ENCODE measurements at regions not wholly inside any gene's neighbourhood (a gene's known extent, or its start where the extent isn't known, plus 50 kb on each side); places are given as distances from the start of the nearest gene placed in this dataset.

- H3K36me3 ChIP-seq (ENCODE audit: control insufficient read depth in 2 of 2, extremely low read depth in 1 of 2, insufficient read depth in 2 of 2, low read length in 2 of 2), result no peaks in the 10 kb centered on the region
- no peak overlapping the region for H3K27ac ChIP-seq (ENCODE audit: control insufficient read depth, insufficient read depth, low read length)
- H3K27me3 ChIP-seq (ENCODE audit: control insufficient read depth, extremely low read depth, insufficient read depth, low read length), result no peaks in the 10 kb centered on the region
- no peaks in the 10 kb centered on the region for H4K20me1 ChIP-seq (ENCODE audit: control insufficient read depth, extremely low read depth, insufficient read depth, low read length)
- H3K4me1 ChIP-seq (ENCODE audit: control insufficient read depth, extremely low read depth, insufficient read depth, low read length), result no peaks in the 10 kb centered on the region
- FAIRE-seq, result no peak
- no peak overlapping the region for H3K9ac ChIP-seq (ENCODE audit: control insufficient read depth, extremely low read depth, insufficient read depth, low read length)
- H3K9me3 ChIP-seq (ENCODE audit: control insufficient read depth, low read depth, low read length), result peaks cover 3% of the 10 kb centered on the region
- no peak for DNase-seq (ENCODE audit: low read depth, low spot score)
- dilution Hi-C loops (cut with MboI; ENCODE audit: extremely low pct_ligation_motif_present, low sequenced_read_pairs), result no loop called here
- no peaks in the 10 kb centered on the region for H3K9me1 ChIP-seq (ENCODE audit: control insufficient read depth, extremely low read depth, insufficient read depth, low read length)
- TF ChIP-seq EZH2 (IDR thresholded peaks at IDR 0.05; ENCODE audit: low read length), result no peak
- no peak for TF ChIP-seq CTCF (optimal IDR thresholded peaks at IDR 0.05 in 1 of 3, IDR thresholded peaks at IDR 0.05 in 1 of 3, conservative IDR thresholded peaks at IDR 0.05 in 1 of 3; ENCODE audit: extremely low read depth in 1 of 3, insufficient read depth in 2 of 3, low read length in 3 of 3)
- no peak overlapping the region for H3K4me2 ChIP-seq (ENCODE audit: control insufficient read depth, extremely low read depth, insufficient read depth, low read depth, low read length)
- no peak overlapping the region for H2AFZ ChIP-seq (ENCODE audit: control insufficient read depth, low read length)
- H3K79me2 ChIP-seq (ENCODE audit: control insufficient read depth, insufficient read depth, low read length), result no peaks in the 10 kb centered on the region
- no peak overlapping the region for H3K4me3 ChIP-seq (ENCODE audit: control insufficient read depth in 2 of 3, extremely low read depth in 1 of 3, insufficient read depth in 2 of 3, low read depth in 1 of 3, low read length in 3 of 3)
Measured at GRCh38 chr7:10082896-10083295, 890.8 kb upstream of the PHF14 start.

- Histone ChIP-seq H3K27me3 (ENCODE audit: control insufficient read depth, extremely low read depth, insufficient read depth, low read length) (no peaks in the 10 kb centered on the region), H3K36me3 (ENCODE audit: control insufficient read depth in 2 of 2, extremely low read depth in 1 of 2, insufficient read depth in 2 of 2, low read length in 2 of 2) (no peaks in the 10 kb centered on the region), H3K4me2 (ENCODE audit: control insufficient read depth, extremely low read depth, insufficient read depth, low read depth, low read length) (no peak overlapping the region), H3K4me3 (ENCODE audit: control insufficient read depth in 2 of 3, extremely low read depth in 1 of 3, insufficient read depth in 2 of 3, low read depth in 1 of 3, low read length in 3 of 3) (no peak overlapping the region), H4K20me1 (ENCODE audit: control insufficient read depth, extremely low read depth, insufficient read depth, low read length) (no peaks in the 10 kb centered on the region), H3K79me2 (ENCODE audit: control insufficient read depth, insufficient read depth, low read length) (no peaks in the 10 kb centered on the region), H3K4me1 (ENCODE audit: control insufficient read depth, extremely low read depth, insufficient read depth, low read length) (no peaks in the 10 kb centered on the region), H3K9me1 (ENCODE audit: control insufficient read depth, extremely low read depth, insufficient read depth, low read length) (no peaks in the 10 kb centered on the region), H2AFZ (ENCODE audit: control insufficient read depth, low read length) (no peak overlapping the region), H3K9me3 (ENCODE audit: control insufficient read depth, low read depth, low read length) (peaks cover under 1% of the 10 kb centered on the region), H3K9ac (ENCODE audit: control insufficient read depth, extremely low read depth, insufficient read depth, low read length) (no peak overlapping the region), H3K27ac (ENCODE audit: control insufficient read depth, insufficient read depth, low read length) (no peak overlapping the region)
- TF ChIP-seq EZH2 (IDR thresholded peaks at IDR 0.05; ENCODE audit: low read length) (no peak), CTCF (optimal IDR thresholded peaks at IDR 0.05 in 1 of 3, IDR thresholded peaks at IDR 0.05 in 1 of 3, conservative IDR thresholded peaks at IDR 0.05 in 1 of 3; ENCODE audit: extremely low read depth in 1 of 3, insufficient read depth in 2 of 3, low read length in 3 of 3) (no peak)
- DNase-seq (ENCODE audit: low read depth, low spot score) (no peak), FAIRE-seq (no peak)
- dilution Hi-C loops (cut with MboI; ENCODE audit: extremely low pct_ligation_motif_present, low sequenced_read_pairs), result no loop called here
Measured at GRCh38 chr7:10083766-10084165, 889.9 kb upstream of the PHF14 start.

Data from keratinocyte (primary cell).